Brain microvascular endothelial cell (primary cell): ENCODE measurements at regions not wholly inside any gene's neighbourhood (a gene's known extent, or its start where the extent isn't known, plus 50 kb on each side); places are given as distances from the start of the nearest gene placed in this dataset.

Experiments
- DNase-seq: peaks from one replicate; pipeline ENCODE4 v3.0.0-alpha.2; 2020
- H3K27ac ChIP-seq: fragments of 250-450 bp; sonication (Bioruptor Pico); 2 replicates; pipeline ENCODE4 v1.5.1; 2020; ENCODE audit warnings: mild to moderate bottlenecking, moderate library complexity
- H3K27me3 ChIP-seq: fragments of 250-450 bp; sonication (Bioruptor Pico); replicated peaks from 2 replicates; pipeline ENCODE4 v1.5.1; 2020; ENCODE audit warnings: mild to moderate bottlenecking
- H3K36me3 ChIP-seq: fragments of 250-450 bp; sonication (Bioruptor Pico); replicated peaks from 2 replicates; pipeline ENCODE4 v1.5.1; 2020; ENCODE audit warnings: mild to moderate bottlenecking
- H3K4me3 ChIP-seq: 2 replicates; pipeline ENCODE4 v1.5.1; 2011; ENCODE audit warnings: low read depth, mild to moderate bottlenecking, control low read depth, low read length, moderate library complexity
- in situ Hi-C: cut with HindIII; loops from 2 replicates; pipeline ENCODE4 v1.10.0; 2017; ENCODE audit warnings: low sequenced_read_pairs, low pct_ligation_motif_present
- TF ChIP-seq, protein P1 (sequence below): IDR thresholded peaks from 2 replicates; pipeline ENCODE4 v1.5.1; 2011; ENCODE audit warnings: low read depth, mild to moderate bottlenecking, moderate library complexity, low read length, control low read depth, inconsistent platforms; ENCODE audit errors: missing control alignments

DNA sequence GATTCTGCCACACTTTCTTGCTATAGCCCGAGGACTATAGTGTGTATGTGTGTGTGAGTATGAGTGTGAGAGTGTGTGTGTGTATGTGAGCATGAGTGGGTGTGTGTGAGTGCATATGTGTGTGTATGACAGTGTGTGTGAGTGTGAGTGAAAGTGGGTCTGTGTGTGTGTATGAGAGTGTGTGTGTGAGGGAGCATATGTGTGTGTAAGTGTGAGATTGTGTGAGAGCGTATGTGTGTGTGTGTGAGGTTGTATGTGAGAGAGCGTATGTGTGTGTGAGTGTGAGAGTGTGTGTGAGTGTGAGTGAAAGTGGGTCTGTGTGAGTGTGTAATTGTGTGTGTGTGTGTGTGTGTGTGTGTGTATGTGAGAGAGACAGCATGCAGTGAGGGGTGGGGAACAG, 89.0 kb upstream of the ACSL3 start:
- H3K27ac ChIP-seq, result no peak overlapping the region
- in situ Hi-C loops, result no loop called here

DNA sequence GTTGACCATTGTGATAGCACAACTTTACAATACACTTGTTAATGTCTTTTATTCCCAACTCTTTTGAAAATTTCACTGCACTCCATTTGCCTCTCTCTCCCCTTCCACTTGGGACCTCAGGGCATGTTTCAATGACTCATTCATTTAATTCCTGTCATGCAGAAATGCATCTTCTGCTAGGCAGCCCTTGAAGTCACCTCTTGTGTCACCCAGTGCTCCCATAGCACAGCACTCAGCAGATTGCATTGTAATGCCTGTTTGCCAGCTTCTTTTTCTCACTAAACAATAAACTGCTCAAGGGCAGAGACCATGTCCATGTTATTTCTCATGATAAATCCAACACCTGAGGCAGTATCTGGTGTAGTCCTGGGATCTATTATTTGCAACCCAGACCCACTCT, 85.9 kb upstream of the ACSL3 start:
- in situ Hi-C loops, result no loop called here
- TF ChIP-seq, protein P1, sequence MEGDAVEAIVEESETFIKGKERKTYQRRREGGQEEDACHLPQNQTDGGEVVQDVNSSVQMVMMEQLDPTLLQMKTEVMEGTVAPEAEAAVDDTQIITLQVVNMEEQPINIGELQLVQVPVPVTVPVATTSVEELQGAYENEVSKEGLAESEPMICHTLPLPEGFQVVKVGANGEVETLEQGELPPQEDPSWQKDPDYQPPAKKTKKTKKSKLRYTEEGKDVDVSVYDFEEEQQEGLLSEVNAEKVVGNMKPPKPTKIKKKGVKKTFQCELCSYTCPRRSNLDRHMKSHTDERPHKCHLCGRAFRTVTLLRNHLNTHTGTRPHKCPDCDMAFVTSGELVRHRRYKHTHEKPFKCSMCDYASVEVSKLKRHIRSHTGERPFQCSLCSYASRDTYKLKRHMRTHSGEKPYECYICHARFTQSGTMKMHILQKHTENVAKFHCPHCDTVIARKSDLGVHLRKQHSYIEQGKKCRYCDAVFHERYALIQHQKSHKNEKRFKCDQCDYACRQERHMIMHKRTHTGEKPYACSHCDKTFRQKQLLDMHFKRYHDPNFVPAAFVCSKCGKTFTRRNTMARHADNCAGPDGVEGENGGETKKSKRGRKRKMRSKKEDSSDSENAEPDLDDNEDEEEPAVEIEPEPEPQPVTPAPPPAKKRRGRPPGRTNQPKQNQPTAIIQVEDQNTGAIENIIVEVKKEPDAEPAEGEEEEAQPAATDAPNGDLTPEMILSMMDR, result no peak
- no peak overlapping the region for H3K4me3 ChIP-seq
- no peaks in the 10 kb centered on the region for H3K36me3 ChIP-seq
- H3K27ac ChIP-seq, result no peak overlapping the region
- H3K27me3 ChIP-seq, result no peaks in the 10 kb centered on the region
- DNase-seq, result no peak

More for the DNA sequence above, 89.0 kb upstream of the ACSL3 start:
- Histone ChIP-seq H3K27me3 (no peaks in the 10 kb centered on the region), H3K4me3 (no peak overlapping the region), H3K36me3 (no peaks in the 10 kb centered on the region)
- no peak for DNase-seq
- TF ChIP-seq, protein P1, result no peak

DNA sequence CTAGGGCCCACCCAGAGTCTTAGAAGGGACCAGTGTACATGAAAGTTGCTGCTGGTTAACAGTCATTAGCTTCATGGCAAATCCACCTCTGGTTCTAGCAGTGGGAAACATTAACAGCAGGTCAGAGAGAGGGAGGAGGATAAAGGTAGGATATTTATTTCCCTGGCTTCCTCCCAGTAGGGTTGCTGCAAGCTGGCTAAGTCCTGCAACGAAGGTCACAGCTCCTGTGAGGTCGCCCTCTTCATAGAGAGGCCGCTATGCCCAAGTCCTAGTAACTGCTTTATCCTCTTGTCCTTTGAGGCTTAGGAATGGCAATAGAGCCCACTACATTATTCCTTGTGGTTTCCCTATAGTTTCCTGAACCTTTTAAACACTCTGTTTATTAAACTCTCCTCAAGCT, 84.0 kb upstream of the ACSL3 start:
- no peaks in the 10 kb centered on the region for H3K27me3 ChIP-seq
- TF ChIP-seq, protein P1, result no peak
- H3K27ac ChIP-seq, result no peak overlapping the region
- in situ Hi-C loops, result no loop called here
- no peak for DNase-seq
- H3K4me3 ChIP-seq, result no peak overlapping the region
- no peaks in the 10 kb centered on the region for H3K36me3 ChIP-seq

DNA sequence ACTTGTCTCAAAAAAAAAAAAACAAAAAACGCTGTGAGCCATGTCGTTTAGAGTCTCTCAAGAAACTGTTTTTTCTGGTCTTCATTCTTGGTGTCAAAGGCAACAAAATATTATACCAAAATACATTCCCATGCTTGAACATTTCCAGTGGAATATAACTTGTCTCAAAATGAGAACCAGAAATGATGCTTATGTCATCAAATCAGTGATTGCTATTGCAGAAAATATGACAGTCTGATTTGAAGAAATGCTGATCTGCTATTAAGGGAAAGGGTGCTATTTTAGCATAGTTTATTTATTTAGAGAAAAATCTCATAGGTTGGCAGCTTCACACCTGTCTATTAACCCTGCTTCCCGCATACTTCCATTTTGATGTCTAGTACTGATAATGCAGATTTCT, 82.4 kb upstream of the ACSL3 start:
- in situ Hi-C loops, result no loop called here
- DNase-seq, result no peak
- TF ChIP-seq, protein P1, result no peak

DNA sequence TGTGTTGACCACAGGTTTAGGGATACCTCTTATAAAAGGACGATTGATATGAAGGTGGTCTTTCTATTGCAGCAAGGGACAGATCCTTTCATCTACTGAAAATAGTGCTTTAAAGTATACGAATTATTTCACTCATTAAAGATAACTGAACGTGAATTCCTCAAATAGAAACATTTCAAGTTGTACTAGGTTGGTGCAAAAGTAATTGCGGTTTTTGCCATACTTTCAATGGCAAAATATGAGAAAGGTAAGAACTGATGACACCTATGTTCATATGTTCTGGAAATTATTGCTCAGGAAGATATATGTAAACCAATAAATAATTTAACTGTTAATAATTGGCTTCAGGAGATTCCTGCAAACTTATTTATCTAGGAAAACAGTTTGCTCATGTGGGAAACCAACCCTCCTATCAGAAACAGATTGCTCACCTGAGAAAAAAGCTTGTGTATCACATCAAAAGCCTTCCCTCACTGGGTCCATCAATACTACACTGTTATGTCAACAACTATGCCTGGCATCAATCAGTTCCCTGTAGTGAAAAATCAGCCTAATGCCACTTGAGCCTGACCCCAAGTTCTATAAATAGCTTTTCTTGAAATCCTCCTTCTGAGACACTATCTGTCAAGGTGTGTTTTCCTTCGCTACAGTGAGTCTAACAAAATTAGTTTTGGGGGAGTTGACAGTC, 81.5 kb upstream of the ACSL3 start:
- Histone ChIP-seq H3K4me3 (no peak overlapping the region), H3K27ac (no peak overlapping the region), H3K27me3 (no peaks in the 10 kb centered on the region), H3K36me3 (no peaks in the 10 kb centered on the region)
- no peak for DNase-seq
- in situ Hi-C loops, result no loop called here
- TF ChIP-seq, protein P1, result no peak

More for the DNA sequence above, 82.4 kb upstream of the ACSL3 start:
- Histone ChIP-seq H3K27me3 (no peaks in the 10 kb centered on the region), H3K4me3 (no peak overlapping the region), H3K36me3 (no peaks in the 10 kb centered on the region), H3K27ac (no peak overlapping the region)

DNA sequence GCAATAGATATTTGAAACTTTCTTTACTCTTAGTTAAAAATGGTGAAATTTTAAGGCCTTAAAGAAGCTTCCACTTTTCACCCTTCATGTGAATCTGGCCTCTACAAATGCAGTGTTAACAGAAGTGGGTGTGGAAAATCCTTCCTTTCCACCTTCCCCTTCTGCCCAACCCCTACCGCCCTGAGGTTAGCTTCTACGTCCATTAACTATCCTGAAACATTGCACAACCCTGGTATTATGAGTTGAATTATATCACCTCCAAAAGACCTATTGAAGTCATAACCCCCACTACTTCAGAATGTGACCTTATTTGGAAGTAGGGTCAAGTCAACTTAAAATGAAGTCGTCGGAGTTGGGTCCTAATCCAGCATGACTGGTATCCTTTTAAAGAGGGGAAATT, 80.8 kb upstream of the ACSL3 start:
- in situ Hi-C loops, result no loop called here
- no peak for DNase-seq
- H3K27ac ChIP-seq, result no peak overlapping the region
- no peak overlapping the region for H3K4me3 ChIP-seq
- TF ChIP-seq, protein P1, result no peak
- H3K36me3 ChIP-seq, result no peaks in the 10 kb centered on the region
- H3K27me3 ChIP-seq, result no peaks in the 10 kb centered on the region
